ENCODE measurements at regions not wholly inside any gene's neighbourhood (a gene's known extent, or its start where the extent isn't known, plus 50 kb on each side); places are given as distances from the start of the nearest gene placed in this dataset.
"Not testable (repeated sequence)": the region's sequence is repeated elsewhere in the genome, so short reads cannot be mapped to it uniquely, and the experiment has no call there.

- Histone ChIP-seq H3K4me1 (ENCODE audit: control insufficient read depth in 1 of 2, insufficient read depth in 2 of 2, low read length in 2 of 2) (no peaks in the 10 kb centered on the region), H3K4me2 (ENCODE audit: low read length) (no peak overlapping the region), H2AFZ (ENCODE audit: insufficient read depth, low read length, poor library complexity) (no peak overlapping the region), H4K8ac (ENCODE audit: low read depth, low read length) (no peak overlapping the region), H3K4ac (ENCODE audit: low read depth, low read length) (no peak overlapping the region), H3K36me3 (ENCODE audit: control insufficient read depth in 1 of 2, insufficient read depth in 2 of 2, low read length in 2 of 2) (no peaks in the 10 kb centered on the region), H3K18ac (ENCODE audit: low read length) (no peak overlapping the region), H4K12ac (ENCODE audit: low read depth, low read length) (no peak overlapping the region), H3K4me3 (ENCODE audit: low read depth, low read length) (no peak overlapping the region), H3K79me1 (ENCODE audit: low read length) (no peaks in the 10 kb centered on the region), H3K27ac (ENCODE audit: low read depth, low read length) (no peak overlapping the region), H3K9me3 (ENCODE audit: insufficient read depth, low read depth, low read length) (peaks cover 33% of the 10 kb centered on the region), H2AK5ac (ENCODE audit: low read length) (no peak overlapping the region), H3K27me3 (ENCODE audit: insufficient read depth, low read length) (no peaks in the 10 kb centered on the region), H3K14ac (ENCODE audit: low read length) (no peak overlapping the region), H2BK5ac (ENCODE audit: low read depth, low read length, poor library complexity) (no peak overlapping the region), H4K91ac (ENCODE audit: low read depth, low read length) (no peak overlapping the region), H3K23ac (ENCODE audit: low read length) (no peak overlapping the region), H3K9ac (ENCODE audit: low read length) (no peak overlapping the region), H2BK12ac (ENCODE audit: low read length) (no peak overlapping the region), H2BK120ac (ENCODE audit: insufficient read depth, low read length, poor library complexity) (no peak overlapping the region), H3K79me2 (ENCODE audit: control insufficient read depth, insufficient read depth, low read length, poor library complexity) (no peaks in the 10 kb centered on the region)
- DNase-seq, result no peak
- no CpG with 5 or more reads among the region's 8 CpGs for WGBS (ENCODE audit: extremely low coverage, insufficient coverage, insufficient read length)
These were observed 214.4 kb downstream of the FOXD4L6 start for GRCh38 chr9:40913928-40914673.

GRCh38 chr9:40913096-40913719 lies 215.3 kb downstream of the FOXD4L6 start:
- no peak overlapping the region for H3K4me2 ChIP-seq (ENCODE audit: low read length)
- H2AK5ac ChIP-seq (ENCODE audit: low read length), result no peak overlapping the region
- no peak overlapping the region for H3K18ac ChIP-seq (ENCODE audit: low read length)
- peaks cover 36% of the 10 kb centered on the region for H3K9me3 ChIP-seq (ENCODE audit: insufficient read depth, low read depth, low read length)
- no peak overlapping the region for H4K91ac ChIP-seq (ENCODE audit: low read depth, low read length)
- DNase-seq, result no peak
- H3K4me1 ChIP-seq (ENCODE audit: control insufficient read depth in 1 of 2, insufficient read depth in 2 of 2, low read length in 2 of 2), result no peaks in the 10 kb centered on the region
- H3K4ac ChIP-seq (ENCODE audit: low read depth, low read length), result no peak overlapping the region
- no peak overlapping the region for H4K12ac ChIP-seq (ENCODE audit: low read depth, low read length)
- no peak overlapping the region for H2BK120ac ChIP-seq (ENCODE audit: insufficient read depth, low read length, poor library complexity)
- no peak overlapping the region for H3K27ac ChIP-seq (ENCODE audit: low read depth, low read length)
- no peak overlapping the region for H3K23ac ChIP-seq (ENCODE audit: low read length)
- no peaks in the 10 kb centered on the region for H3K27me3 ChIP-seq (ENCODE audit: insufficient read depth, low read length)
- H4K8ac ChIP-seq (ENCODE audit: low read depth, low read length), result no peak overlapping the region
- no peaks in the 10 kb centered on the region for H3K36me3 ChIP-seq (ENCODE audit: control insufficient read depth in 1 of 2, insufficient read depth in 2 of 2, low read length in 2 of 2)
- no peak overlapping the region for H2BK5ac ChIP-seq (ENCODE audit: low read depth, low read length, poor library complexity)
- H3K4me3 ChIP-seq (ENCODE audit: low read depth, low read length), result no peak overlapping the region
- no peaks in the 10 kb centered on the region for H3K79me1 ChIP-seq (ENCODE audit: low read length)
- H3K9ac ChIP-seq (ENCODE audit: low read length), result no peak overlapping the region
- no peaks in the 10 kb centered on the region for H3K79me2 ChIP-seq (ENCODE audit: control insufficient read depth, insufficient read depth, low read length, poor library complexity)
- no peak overlapping the region for H2BK12ac ChIP-seq (ENCODE audit: low read length)
- no CpG with 5 or more reads among the region's 11 CpGs for WGBS (ENCODE audit: extremely low coverage, insufficient coverage, insufficient read length)
- H2AFZ ChIP-seq (ENCODE audit: insufficient read depth, low read length, poor library complexity), result no peak overlapping the region
- no peak overlapping the region for H3K14ac ChIP-seq (ENCODE audit: low read length)

DNA sequence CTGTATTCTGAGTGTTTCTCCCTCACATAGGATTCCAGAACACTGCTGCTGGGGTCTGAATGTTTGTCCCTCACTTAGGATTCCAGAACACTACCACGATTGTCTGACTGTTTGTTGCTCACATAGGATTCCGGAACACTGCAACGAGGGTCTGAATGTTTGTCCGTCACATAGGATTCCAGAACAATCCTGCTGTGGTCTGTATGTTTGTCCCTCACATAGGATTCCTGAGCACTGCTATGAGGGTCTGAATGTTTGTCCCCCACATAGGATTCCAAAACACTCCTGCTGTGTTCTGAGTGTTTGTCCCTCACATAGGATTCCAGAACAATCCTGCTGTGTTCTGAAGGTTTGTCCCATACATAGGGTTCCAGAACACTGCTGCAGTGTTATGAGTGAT lies 215.8 kb downstream of the FOXD4L6 start:
- not testable (repeated sequence) for H3K27me3 ChIP-seq (ENCODE audit: insufficient read depth, low read length); H3K4me2 ChIP-seq (ENCODE audit: low read length); H2BK120ac ChIP-seq (ENCODE audit: insufficient read depth, low read length, poor library complexity); H2BK12ac ChIP-seq (ENCODE audit: low read length); H3K79me2 ChIP-seq (ENCODE audit: control insufficient read depth, insufficient read depth, low read length, poor library complexity); H2BK5ac ChIP-seq (ENCODE audit: low read depth, low read length, poor library complexity); H4K12ac ChIP-seq (ENCODE audit: low read depth, low read length); H3K4me3 ChIP-seq (ENCODE audit: low read depth, low read length); H4K8ac ChIP-seq (ENCODE audit: low read depth, low read length); H3K4ac ChIP-seq (ENCODE audit: low read depth, low read length); H3K23ac ChIP-seq (ENCODE audit: low read length); H2AFZ ChIP-seq (ENCODE audit: insufficient read depth, low read length, poor library complexity); H3K9ac ChIP-seq (ENCODE audit: low read length); DNase-seq; H2AK5ac ChIP-seq (ENCODE audit: low read length); H3K18ac ChIP-seq (ENCODE audit: low read length); H3K4me1 ChIP-seq (ENCODE audit: control insufficient read depth in 1 of 2, insufficient read depth in 2 of 2, low read length in 2 of 2); H3K79me1 ChIP-seq (ENCODE audit: low read length); H3K36me3 ChIP-seq (ENCODE audit: control insufficient read depth in 1 of 2, insufficient read depth in 2 of 2, low read length in 2 of 2); H3K27ac ChIP-seq (ENCODE audit: low read depth, low read length); H3K14ac ChIP-seq (ENCODE audit: low read length); H4K91ac ChIP-seq (ENCODE audit: low read depth, low read length)
- peaks cover 38% of the 10 kb centered on the region for H3K9me3 ChIP-seq (ENCODE audit: insufficient read depth, low read depth, low read length)
- no CpG with 5 or more reads among the region's 4 CpGs for WGBS (ENCODE audit: extremely low coverage, insufficient coverage, insufficient read length)

GRCh38 chr9:40911647-40912046 lies 216.8 kb downstream of the FOXD4L6 start:
- Histone ChIP-seq H3K4me2 (ENCODE audit: low read length) (no peak overlapping the region), H3K9me3 (ENCODE audit: insufficient read depth, low read depth, low read length) (peaks cover 41% of the 10 kb centered on the region), H2AFZ (ENCODE audit: insufficient read depth, low read length, poor library complexity) (no peak overlapping the region), H3K14ac (ENCODE audit: low read length) (no peak overlapping the region), H2BK5ac (ENCODE audit: low read depth, low read length, poor library complexity) (no peak overlapping the region), H3K4me1 (ENCODE audit: control insufficient read depth in 1 of 2, insufficient read depth in 2 of 2, low read length in 2 of 2) (no peaks in the 10 kb centered on the region), H3K27me3 (ENCODE audit: insufficient read depth, low read length) (no peaks in the 10 kb centered on the region), H3K9ac (ENCODE audit: low read length) (no peak overlapping the region), H3K18ac (ENCODE audit: low read length) (no peak overlapping the region), H3K36me3 (ENCODE audit: control insufficient read depth in 1 of 2, insufficient read depth in 2 of 2, low read length in 2 of 2) (no peaks in the 10 kb centered on the region), H3K4ac (ENCODE audit: low read depth, low read length) (no peak overlapping the region), H2AK5ac (ENCODE audit: low read length) (no peak overlapping the region), H3K79me1 (ENCODE audit: low read length) (no peaks in the 10 kb centered on the region), H2BK12ac (ENCODE audit: low read length) (no peak overlapping the region), H4K91ac (ENCODE audit: low read depth, low read length) (no peak overlapping the region), H2BK120ac (ENCODE audit: insufficient read depth, low read length, poor library complexity) (no peak overlapping the region), H4K8ac (ENCODE audit: low read depth, low read length) (no peak overlapping the region), H3K79me2 (ENCODE audit: control insufficient read depth, insufficient read depth, low read length, poor library complexity) (no peaks in the 10 kb centered on the region), H3K4me3 (ENCODE audit: low read depth, low read length) (no peak overlapping the region), H4K12ac (ENCODE audit: low read depth, low read length) (no peak overlapping the region), H3K23ac (ENCODE audit: low read length) (no peak overlapping the region), H3K27ac (ENCODE audit: low read depth, low read length) (no peak overlapping the region)
- DNase-seq, result no peak
- no CpG with 5 or more reads among the region's 5 CpGs for WGBS (ENCODE audit: extremely low coverage, insufficient coverage, insufficient read length)
